SK-N-SH treated with all-trans-retinoic acid at 6 μM for 48 hours (cell line): ENCODE measurements at regions not wholly inside any gene's neighbourhood (a gene's known extent, or its start where the extent isn't known, plus 50 kb on each side); places are given as distances from the start of the nearest gene placed in this dataset.

Experiments
- ARNTL ChIP-seq: fragments of 450-650 bp; formaldehyde crosslinking; IDR thresholded peaks from 2 replicates; pipeline ENCODE4 v1.5.0; 2020; ENCODE audit warnings: low read depth, mild to moderate bottlenecking, moderate library complexity, borderline replicate concordance
- BACH2 ChIP-seq: fragments of 250-450 bp; sonication (Bioruptor Pico); IDR thresholded peaks from 2 replicates; pipeline ENCODE4 v1.9.0; 2021; ENCODE audit warnings: mild to moderate bottlenecking, borderline replicate concordance
- OSR1 ChIP-seq: fragments of 250-450 bp; sonication (Bioruptor Pico); IDR thresholded peaks from 2 replicates; pipeline ENCODE4 v1.8.0; 2022; ENCODE audit warnings: moderate library complexity, mild to moderate bottlenecking, inconsistent platforms
- PPARA ChIP-seq: fragments of 250-450 bp; sonication (Bioruptor Pico); IDR thresholded peaks from 2 replicates; pipeline ENCODE4 v1.5.0; 2020; ENCODE audit warnings: mild to moderate bottlenecking, borderline replicate concordance
- RARB ChIP-seq: fragments of 250-450 bp; sonication (Bioruptor Pico); IDR thresholded peaks from 2 replicates; pipeline ENCODE4 v1.8.0; 2021; ENCODE audit warnings: mild to moderate bottlenecking, moderate library complexity
- SNAI2 ChIP-seq: fragments of 250-450 bp; sonication (Bioruptor Pico); IDR thresholded peaks from 2 replicates; pipeline ENCODE4 v1.5.0; 2020; ENCODE audit warnings: mild to moderate bottlenecking, moderate library complexity
- ZC3H10 ChIP-seq: fragments of 250-450 bp; sonication (Bioruptor Pico); IDR thresholded peaks from 2 replicates; pipeline ENCODE4 v1.5.1; 2021; ENCODE audit warnings: mild to moderate bottlenecking, moderate library complexity
- ZFP3 ChIP-seq: fragments of 250-450 bp; sonication (Bioruptor Pico); IDR thresholded peaks from 2 replicates; pipeline ENCODE4 v1.5.0; 2020; ENCODE audit warnings: mild to moderate bottlenecking, moderate library complexity
- ZFP30 ChIP-seq: fragments of 450-650 bp; formaldehyde crosslinking; IDR thresholded peaks from 2 replicates; pipeline ENCODE4 v1.5.0; 2022; ENCODE audit warnings: mild to moderate bottlenecking, moderate library complexity
- ZNF565 ChIP-seq: fragments of 450-650 bp; formaldehyde crosslinking; conservative IDR thresholded peaks from 2 replicates; pipeline ENCODE4 v1.5.0; 2020; ENCODE audit warnings: low read depth, mild to moderate bottlenecking, moderate library complexity
- ZNF70 ChIP-seq: fragments of 450-650 bp; formaldehyde crosslinking; IDR thresholded peaks from 2 replicates; pipeline ENCODE4 v1.5.0; 2020; ENCODE audit warnings: mild to moderate bottlenecking, moderate library complexity
- TF ChIP-seq, protein P1 (sequence below): fragments of 250-450 bp; sonication (Bioruptor Pico); IDR thresholded peaks from 2 replicates; pipeline ENCODE4 v1.8.0; 2021; ENCODE audit warnings: low read depth, mild to moderate bottlenecking, moderate library complexity, borderline replicate concordance
- TF ChIP-seq, protein P2 (sequence below): fragments of 250-450 bp; sonication (Bioruptor Pico); IDR thresholded peaks from 2 replicates; pipeline ENCODE4 v1.8.0; 2020; ENCODE audit warnings: mild to moderate bottlenecking, moderate library complexity, borderline replicate concordance
- TF ChIP-seq, protein P3 (sequence below): fragments of 250-450 bp; sonication (Bioruptor Pico); IDR thresholded peaks from 2 replicates; pipeline ENCODE4 v1.5.1; 2020; ENCODE audit warnings: low read depth, mild to moderate bottlenecking, moderate library complexity

DNA sequence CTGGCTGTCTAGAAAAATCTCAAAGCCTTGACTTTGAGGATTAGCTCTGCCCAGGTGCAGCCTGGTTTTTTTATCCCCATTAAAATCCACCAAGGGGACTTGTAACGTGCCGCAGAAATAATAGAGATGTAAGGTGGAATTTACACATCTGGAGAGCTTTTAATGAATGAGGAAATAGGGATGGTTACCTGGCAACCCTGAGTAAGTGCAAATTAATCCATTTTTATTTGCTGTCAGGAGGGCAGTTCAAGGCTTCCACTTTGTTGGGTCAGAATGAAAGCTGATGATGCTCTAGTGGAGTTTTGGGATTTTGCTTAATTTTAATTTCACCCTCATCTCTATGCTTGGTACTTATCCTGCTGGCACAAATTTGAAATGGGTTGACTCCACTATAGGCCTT lies 163.4 kb upstream of the CEP162 start:
- TF ChIP-seq, protein P1, sequence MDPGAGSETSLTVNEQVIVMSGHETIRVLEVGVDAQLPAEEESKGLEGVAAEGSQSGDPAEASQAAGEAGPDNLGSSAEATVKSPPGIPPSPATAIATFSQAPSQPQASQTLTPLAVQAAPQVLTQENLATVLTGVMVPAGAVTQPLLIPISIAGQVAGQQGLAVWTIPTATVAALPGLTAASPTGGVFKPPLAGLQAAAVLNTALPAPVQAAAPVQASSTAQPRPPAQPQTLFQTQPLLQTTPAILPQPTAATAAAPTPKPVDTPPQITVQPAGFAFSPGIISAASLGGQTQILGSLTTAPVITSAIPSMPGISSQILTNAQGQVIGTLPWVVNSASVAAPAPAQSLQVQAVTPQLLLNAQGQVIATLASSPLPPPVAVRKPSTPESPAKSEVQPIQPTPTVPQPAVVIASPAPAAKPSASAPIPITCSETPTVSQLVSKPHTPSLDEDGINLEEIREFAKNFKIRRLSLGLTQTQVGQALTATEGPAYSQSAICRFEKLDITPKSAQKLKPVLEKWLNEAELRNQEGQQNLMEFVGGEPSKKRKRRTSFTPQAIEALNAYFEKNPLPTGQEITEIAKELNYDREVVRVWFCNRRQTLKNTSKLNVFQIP (CRISPR knock-in tag): no peak
- TF ChIP-seq RARB (no peak), PPARA (CRISPR knock-in tag) (no peak), ZNF70 (CRISPR knock-in tag) (no peak), ZFP3 (no peak), ZC3H10 (CRISPR knock-in tag) (no peak), ARNTL (CRISPR knock-in tag) (no peak), ZNF565 (CRISPR knock-in tag) (no peak), ZFP30 (no peak), SNAI2 (CRISPR knock-in tag) (no peak), BACH2 (CRISPR knock-in tag) (no peak), OSR1 (CRISPR knock-in tag) (no peak)
- TF ChIP-seq, protein P2, sequence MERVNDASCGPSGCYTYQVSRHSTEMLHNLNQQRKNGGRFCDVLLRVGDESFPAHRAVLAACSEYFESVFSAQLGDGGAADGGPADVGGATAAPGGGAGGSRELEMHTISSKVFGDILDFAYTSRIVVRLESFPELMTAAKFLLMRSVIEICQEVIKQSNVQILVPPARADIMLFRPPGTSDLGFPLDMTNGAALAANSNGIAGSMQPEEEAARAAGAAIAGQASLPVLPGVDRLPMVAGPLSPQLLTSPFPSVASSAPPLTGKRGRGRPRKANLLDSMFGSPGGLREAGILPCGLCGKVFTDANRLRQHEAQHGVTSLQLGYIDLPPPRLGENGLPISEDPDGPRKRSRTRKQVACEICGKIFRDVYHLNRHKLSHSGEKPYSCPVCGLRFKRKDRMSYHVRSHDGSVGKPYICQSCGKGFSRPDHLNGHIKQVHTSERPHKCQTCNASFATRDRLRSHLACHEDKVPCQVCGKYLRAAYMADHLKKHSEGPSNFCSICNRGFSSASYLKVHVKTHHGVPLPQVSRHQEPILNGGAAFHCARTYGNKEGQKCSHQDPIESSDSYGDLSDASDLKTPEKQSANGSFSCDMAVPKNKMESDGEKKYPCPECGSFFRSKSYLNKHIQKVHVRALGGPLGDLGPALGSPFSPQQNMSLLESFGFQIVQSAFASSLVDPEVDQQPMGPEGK (CRISPR knock-in tag): no peak
- TF ChIP-seq, protein P3, sequence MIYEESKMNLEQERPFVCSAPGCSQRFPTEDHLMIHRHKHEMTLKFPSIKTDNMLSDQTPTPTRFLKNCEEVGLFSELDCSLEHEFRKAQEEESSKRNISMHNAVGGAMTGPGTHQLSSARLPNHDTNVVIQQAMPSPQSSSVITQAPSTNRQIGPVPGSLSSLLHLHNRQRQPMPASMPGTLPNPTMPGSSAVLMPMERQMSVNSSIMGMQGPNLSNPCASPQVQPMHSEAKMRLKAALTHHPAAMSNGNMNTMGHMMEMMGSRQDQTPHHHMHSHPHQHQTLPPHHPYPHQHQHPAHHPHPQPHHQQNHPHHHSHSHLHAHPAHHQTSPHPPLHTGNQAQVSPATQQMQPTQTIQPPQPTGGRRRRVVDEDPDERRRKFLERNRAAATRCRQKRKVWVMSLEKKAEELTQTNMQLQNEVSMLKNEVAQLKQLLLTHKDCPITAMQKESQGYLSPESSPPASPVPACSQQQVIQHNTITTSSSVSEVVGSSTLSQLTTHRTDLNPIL (CRISPR knock-in tag): no peak
